HG02763 (cell line): ENCODE measurements at regions not wholly inside any gene's neighbourhood (a gene's known extent, or its start where the extent isn't known, plus 50 kb on each side); places are given as distances from the start of the nearest gene placed in this dataset.

Experiments used
- ATAC-seq: cut with Tn5 transposase; IDR thresholded peaks from one replicate; pipeline ENCODE4 v1.9.1; 2021; ENCODE audit warnings: mild to moderate bottlenecking, moderate library complexity; ENCODE audit not compliant: unreplicated experiment

- no peak for ATAC-seq
Measured at GRCh38 chr12:91241756-91242155, 59.1 kb upstream of the DCN start.

GRCh38 chr12:91240386-91241095, 57.9 kb upstream of the DCN start:
- ATAC-seq: no peak

DNA sequence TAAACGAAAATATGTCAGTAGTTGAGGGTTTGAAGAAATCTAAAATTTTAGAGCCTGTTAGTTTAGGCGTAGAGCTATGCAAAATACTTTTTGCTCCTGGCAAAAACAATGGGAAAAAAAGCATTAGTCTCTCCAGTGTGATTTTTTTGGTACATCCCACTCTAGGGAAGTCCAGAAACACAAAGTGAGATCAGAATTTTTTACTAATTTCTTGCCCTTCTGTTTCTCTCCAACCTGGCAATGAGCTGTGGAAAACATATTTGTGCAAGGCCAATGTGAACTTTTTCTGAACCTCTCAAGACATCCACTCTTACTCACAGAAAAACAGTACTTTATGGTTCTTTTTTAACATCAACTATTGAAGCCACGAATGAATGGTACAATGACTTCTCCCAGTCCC, 56.9 kb upstream of the DCN start:
- ATAC-seq: no peak
